Activated T-cell treated with anti-CD3 and anti-CD28 coated beads, Interleukin-2, amount 50 U/mL, for 4 hours (primary cell): ENCODE measurements at regions not wholly inside any gene's neighbourhood (a gene's known extent, or its start where the extent isn't known, plus 50 kb on each side); places are given as distances from the start of the nearest gene placed in this dataset.
"Not testable (repeated sequence)": the region's sequence is repeated elsewhere in the genome, so short reads cannot be mapped to it uniquely, and the experiment has no call there.

ENCODE experiments used
- ATAC-seq, 2 donors: fragments of 200-7000 bp; cut with Tn5 transposase; one replicate each; pipeline ENCODE4 v1.10.0; 2021
- DNase-seq: peaks from one replicate; pipeline ENCODE4 v3.0.0-alpha.2; 2020
- H3K27me3 Mint-ChIP-seq: one replicate; pipeline ENCODE4 v1.8.0; 2021; ENCODE audit warnings: low read depth, mixed read lengths
- H3K36me3 Mint-ChIP-seq: one replicate; pipeline ENCODE4 v1.8.0; 2022; ENCODE audit warnings: mixed read lengths; ENCODE audit not compliant: insufficient read depth
- H3K4me1 Mint-ChIP-seq: one replicate; pipeline ENCODE4 v1.8.0; 2021; ENCODE audit warnings: low read depth, mixed read lengths
- H3K4me3 Mint-ChIP-seq: one replicate; pipeline ENCODE4 v1.8.0; 2021; ENCODE audit warnings: mild to moderate bottlenecking, moderate library complexity, mixed read lengths
- H3K9me3 Mint-ChIP-seq: one replicate; pipeline ENCODE4 v1.8.0; 2021; ENCODE audit warnings: mixed read lengths

- not testable (repeated sequence) for H3K4me3 Mint-ChIP-seq, DNase-seq, ATAC-seq, H3K9me3 Mint-ChIP-seq, H3K36me3 Mint-ChIP-seq
- Mint-ChIP-seq H3K4me1 (peaks cover 11% of the 10 kb centered on the region), H3K27me3 (peaks cover 47% of the 10 kb centered on the region)
Observed at GRCh38 chr20:64327223-64327549, 71.6 kb downstream of the PCMTD2 start.

DNA sequence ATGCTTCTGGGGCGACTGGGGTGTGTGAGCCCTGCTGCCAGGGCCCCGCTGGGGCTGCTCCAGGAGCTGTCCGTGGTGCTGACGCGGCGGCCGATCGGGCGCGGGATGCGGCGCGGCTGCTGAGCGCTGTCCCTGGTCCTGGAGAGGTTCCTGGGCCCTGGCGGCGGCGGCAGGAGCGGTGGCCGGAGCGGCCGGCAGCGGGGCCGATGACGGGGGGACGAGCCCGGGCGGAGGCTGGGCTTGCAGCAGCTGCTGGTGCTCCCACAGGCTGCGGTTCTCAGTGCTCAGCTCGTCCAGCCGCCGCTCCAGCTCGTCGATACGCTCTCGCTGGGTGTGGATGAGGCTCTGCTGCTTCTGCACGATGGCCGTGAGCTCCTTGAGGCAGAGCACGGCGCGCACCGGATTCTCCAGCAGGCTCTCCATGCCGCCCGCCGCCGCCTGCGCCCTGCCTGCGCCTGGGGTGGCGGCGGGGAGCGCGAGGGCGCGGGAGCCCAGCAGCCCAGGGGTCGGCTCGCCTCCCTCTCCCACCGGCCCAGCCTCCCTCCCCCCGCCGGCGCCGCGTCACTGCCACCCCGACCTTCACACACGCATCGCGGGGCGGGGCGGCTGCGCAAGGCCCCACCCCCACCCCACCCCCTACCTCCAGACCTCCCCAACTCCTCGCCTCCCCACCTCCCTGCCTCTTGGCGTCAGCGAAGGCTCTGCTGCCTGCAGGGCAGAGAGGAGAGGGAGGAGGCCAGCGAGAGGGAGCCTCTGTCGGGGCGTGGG, 72.2 kb downstream of the PCMTD2 start:
- H3K4me1 Mint-ChIP-seq, result peaks cover 11% of the 10 kb centered on the region
- peak; percentile 92 to 94 for ATAC-seq
- not testable (repeated sequence) for H3K4me3 Mint-ChIP-seq, H3K36me3 Mint-ChIP-seq, H3K9me3 Mint-ChIP-seq, DNase-seq
- peaks cover 49% of the 10 kb centered on the region for H3K27me3 Mint-ChIP-seq

GRCh38 chr20:64328595-64329250, 73.2 kb downstream of the PCMTD2 start:
- peak in 1 of 2 donors; percentile 20 for ATAC-seq
- Mint-ChIP-seq H3K4me3 (peak overlapping the region; percentile 52), H3K4me1 (peaks cover 11% of the 10 kb centered on the region), H3K27me3 (peaks cover 53% of the 10 kb centered on the region), H3K9me3 (peaks cover 11% of the 10 kb centered on the region)
- DNase-seq, H3K36me3 Mint-ChIP-seq: not testable (repeated sequence)

DNA sequence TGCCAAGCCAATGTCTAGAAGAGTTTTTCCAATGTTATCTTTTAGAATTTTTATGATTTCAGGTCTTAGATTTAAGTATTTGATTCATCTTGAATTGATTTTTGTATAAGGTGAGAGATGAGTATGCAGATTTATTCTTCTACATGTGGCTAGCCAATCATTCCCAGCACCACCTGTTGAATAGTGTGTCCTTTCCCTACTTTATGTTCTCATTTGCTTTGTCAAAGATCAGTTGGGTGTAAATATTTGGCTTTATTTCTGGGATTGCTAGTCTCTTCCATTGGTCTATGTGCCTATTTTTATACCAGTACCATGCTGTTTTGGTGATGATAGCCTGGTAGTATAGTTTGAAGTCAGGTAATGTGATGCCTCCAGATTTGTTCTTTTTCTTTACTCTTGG, 77.1 kb downstream of the PCMTD2 start:
- H3K36me3 Mint-ChIP-seq, DNase-seq, ATAC-seq, H3K4me3 Mint-ChIP-seq: not testable (repeated sequence)
- peaks cover 11% of the 10 kb centered on the region for H3K4me1 Mint-ChIP-seq
- peaks cover 13% of the 10 kb centered on the region for H3K9me3 Mint-ChIP-seq
- peaks cover 40% of the 10 kb centered on the region for H3K27me3 Mint-ChIP-seq
